GM18505 (cell line): ENCODE measurements at regions not wholly inside any gene's neighbourhood (a gene's known extent, or its start where the extent isn't known, plus 50 kb on each side); places are given as distances from the start of the nearest gene placed in this dataset.
"Not testable (repeated sequence)": the region's sequence is repeated elsewhere in the genome, so short reads cannot be mapped to it uniquely, and the experiment has no call there.

Experiments
- ATAC-seq: cut with Tn5 transposase; IDR thresholded peaks from one replicate; pipeline ENCODE4 v1.9.1; 2021; ENCODE audit not compliant: unreplicated experiment
- POLR2A ChIP-seq: IDR thresholded peaks from 4 replicates; pipeline ENCODE4 v1.6.1; 2011; ENCODE audit warnings: borderline replicate concordance; ENCODE audit not compliant: insufficient read depth, insufficient read length; ENCODE audit errors: extremely low read depth

DNA sequence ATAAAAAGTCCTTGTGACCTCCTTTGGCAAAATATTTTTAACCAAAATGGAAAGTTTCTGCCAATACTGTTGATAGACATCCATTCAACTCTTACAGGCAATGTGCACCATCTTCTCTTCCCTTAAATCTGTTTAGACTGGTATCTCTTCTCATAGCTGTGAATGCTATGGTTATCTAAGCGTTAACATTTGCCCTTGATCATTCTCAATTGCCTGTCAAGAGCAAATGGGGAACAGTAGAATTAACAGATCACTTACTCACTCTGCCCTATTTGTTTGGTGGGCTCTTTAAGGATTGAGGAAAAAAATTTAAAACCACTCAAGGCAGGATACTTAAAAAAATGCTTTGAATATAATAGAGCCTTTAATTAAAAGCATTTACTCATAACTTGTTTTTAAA is 808.4 kb downstream of the NXPH1 start:
- ATAC-seq: no peak
- no peak for TF ChIP-seq POLR2A

GRCh38 chr7:9242636-9243035 is 809.2 kb downstream of the NXPH1 start:
- no peak for TF ChIP-seq POLR2A
- ATAC-seq: no peak

DNA sequence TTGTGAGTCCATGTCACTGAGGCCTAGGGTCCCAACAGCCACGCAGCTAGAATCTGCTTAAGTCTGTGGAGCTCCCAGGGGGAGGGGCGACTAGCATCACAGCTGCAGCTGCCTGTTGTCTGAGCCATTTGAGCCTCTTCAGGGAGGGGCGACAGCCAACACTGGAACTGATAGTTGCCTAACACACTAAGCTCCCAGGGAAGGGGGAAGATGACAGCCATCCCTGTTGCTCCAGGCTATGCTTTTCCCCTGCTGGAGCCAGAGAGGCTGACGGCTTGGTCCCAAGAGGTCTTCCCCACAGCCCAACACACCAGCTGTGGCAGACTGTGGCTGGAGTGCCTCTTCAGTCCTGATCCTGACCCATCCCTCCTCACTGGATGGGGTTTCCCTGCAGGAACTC is 817.5 kb downstream of the NXPH1 start:
- no peak for ATAC-seq
- no peak for TF ChIP-seq POLR2A

- no peak for ATAC-seq
- TF ChIP-seq POLR2A: no peak
These were observed 831.0 kb downstream of the NXPH1 start for GRCh38 chr7:9264395-9264794.

DNA sequence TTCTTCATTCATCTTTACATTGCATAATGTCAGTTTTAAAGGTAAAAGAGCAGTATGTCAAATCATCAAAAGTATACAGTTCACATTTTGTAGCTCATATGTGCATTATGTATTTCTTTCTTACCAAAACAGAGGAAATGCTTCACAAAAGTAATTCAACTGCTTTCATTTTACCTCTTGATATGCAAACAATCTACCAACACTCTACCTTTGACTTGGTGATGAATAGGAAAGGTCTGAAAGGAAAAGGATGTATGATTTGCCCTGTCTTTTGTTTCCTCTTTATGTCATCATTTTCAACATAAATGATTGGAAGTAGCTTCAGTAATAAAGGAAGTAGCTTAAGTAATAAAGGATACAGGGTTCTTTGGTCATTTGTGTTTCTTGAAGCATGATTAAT is 846.7 kb downstream of the NXPH1 start:
- TF ChIP-seq POLR2A: no peak
- ATAC-seq: no peak

DNA sequence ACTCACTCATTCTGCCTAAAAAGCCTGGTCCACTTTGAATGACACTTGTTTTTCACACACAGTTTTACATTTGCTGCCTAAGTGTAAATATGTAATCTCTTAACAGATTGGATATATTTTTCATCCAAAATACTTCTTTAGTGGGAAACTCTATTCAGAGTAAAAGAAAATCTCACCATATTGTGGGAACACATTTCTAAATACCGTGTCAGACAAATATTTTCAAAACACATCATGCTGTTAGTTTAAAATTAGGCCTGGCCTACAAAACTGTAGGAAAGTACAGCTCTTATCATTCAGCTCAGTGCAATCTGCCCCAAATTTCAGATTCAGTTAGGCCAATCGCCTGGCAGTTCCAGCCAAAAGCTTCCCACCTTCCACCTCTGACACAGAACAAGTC is 849.8 kb downstream of the NXPH1 start:
- no peak for ATAC-seq
- no peak for TF ChIP-seq POLR2A

- no peak for ATAC-seq
- no peak for TF ChIP-seq POLR2A
These were observed 869.0 kb downstream of the NXPH1 start for GRCh38 chr7:9302436-9302835.

DNA sequence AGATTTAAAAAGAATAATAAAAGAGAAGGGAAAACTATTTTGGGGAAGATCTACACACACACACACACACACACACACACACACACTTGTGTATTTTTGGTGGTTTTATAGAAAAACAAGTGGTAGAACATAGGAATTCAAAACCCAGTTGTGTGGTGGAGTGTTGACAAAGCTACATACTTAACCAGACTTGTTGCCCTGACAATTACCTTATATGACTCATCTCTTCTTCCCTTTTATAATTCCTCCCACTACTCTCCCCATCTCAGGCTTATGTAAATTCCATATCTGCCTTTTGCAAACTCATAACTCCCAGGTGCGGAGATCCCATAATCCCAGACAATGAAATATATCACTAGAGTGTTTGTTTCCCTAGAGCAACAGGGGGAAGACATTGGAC is 873.7 kb downstream of the NXPH1 start:
- TF ChIP-seq POLR2A: no peak
- ATAC-seq: no peak

GRCh38 chr7:9324513-9324912 is 891.1 kb downstream of the NXPH1 start:
- ATAC-seq: no peak
- TF ChIP-seq POLR2A: no peak

GRCh38 chr7:9328296-9328695 is 894.9 kb downstream of the NXPH1 start:
- no peak for ATAC-seq
- TF ChIP-seq POLR2A: no peak

- TF ChIP-seq POLR2A: no peak
- no peak for ATAC-seq
These were observed 916.2 kb downstream of the NXPH1 start for GRCh38 chr7:9349625-9350024.

- no peak for ATAC-seq
- TF ChIP-seq POLR2A: no peak
These were observed 957.8 kb downstream of the NXPH1 start for GRCh38 chr7:9391221-9391620.

GRCh38 chr7:9391984-9392383 is 958.6 kb downstream of the NXPH1 start:
- ATAC-seq: no peak
- TF ChIP-seq POLR2A: no peak

- ATAC-seq: not testable (repeated sequence)
These were observed 971.0 kb downstream of the NXPH1 start for GRCh38 chr7:9404386-9404785.

DNA sequence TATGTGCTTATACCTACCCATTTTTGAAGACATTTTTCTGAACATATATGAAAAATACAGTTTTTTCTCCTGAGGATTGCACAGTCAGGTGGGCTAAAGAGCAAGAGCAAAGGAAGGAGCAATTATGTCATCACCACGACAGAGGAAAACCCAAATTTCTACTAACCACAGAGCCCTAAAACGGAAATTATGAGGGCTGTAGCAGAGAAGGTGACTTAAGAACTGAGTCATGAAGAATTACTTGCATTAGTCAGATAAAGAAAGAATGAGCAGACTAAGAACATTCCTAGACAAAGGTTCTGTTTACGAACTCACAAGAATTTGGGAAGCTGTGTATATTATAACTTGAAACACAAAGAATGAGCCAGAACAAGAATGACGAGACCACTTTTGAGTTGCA is 974.4 kb downstream of the NXPH1 start:
- TF ChIP-seq POLR2A: no peak
- no peak for ATAC-seq
